HUES64 (cell line): ENCODE measurements at regions not wholly inside any gene's neighbourhood (a gene's known extent, or its start where the extent isn't known, plus 50 kb on each side); places are given as distances from the start of the nearest gene placed in this dataset.

Source experiments
- H3K27ac ChIP-seq: 2 replicates; pipeline ENCODE4 v1.7.0; 2013; ENCODE audit warnings: low read depth, low read length, inconsistent platforms
- H3K27me3 ChIP-seq: 2 replicates; pipeline ENCODE4 v1.6.1; 2013; ENCODE audit warnings: mild to moderate bottlenecking, low read length; ENCODE audit not compliant: insufficient read depth
- H3K36me3 ChIP-seq: 2 replicates; pipeline ENCODE4 v1.6.1; 2013; ENCODE audit warnings: mild to moderate bottlenecking, low read length; ENCODE audit not compliant: insufficient read depth
- H3K4me1 ChIP-seq: 2 replicates; pipeline ENCODE4 v1.6.1; 2013; ENCODE audit warnings: mild to moderate bottlenecking, low read length, moderate library complexity; ENCODE audit not compliant: insufficient read depth
- H3K4me3 ChIP-seq: 2 replicates; pipeline ENCODE4 v1.5.1; 2013; ENCODE audit warnings: mild to moderate bottlenecking, low read length, moderate library complexity
- H3K9ac ChIP-seq: 2 replicates; pipeline ENCODE4 v1.6.1; 2013; ENCODE audit warnings: mild to moderate bottlenecking, low read depth, low read length
- H3K9me3 ChIP-seq: 2 replicates; pipeline ENCODE4 v1.6.1; 2013; ENCODE audit warnings: low read depth, low read length; ENCODE audit not compliant: insufficient read depth
- WGBS: fragments of 150-250, 120-280 bp; methylation state at CpG from one replicate; pipeline ENCODE4 v1.1.7; 2013; ENCODE audit warnings: missing lambda C conversion rate; 5-methylcytosine and 5-hydroxymethylcytosine counted together

- no peaks in the 10 kb centered on the region for H3K36me3 ChIP-seq
- no peak overlapping the region for H3K27ac ChIP-seq
- H3K4me1 ChIP-seq: peaks cover 17% of the 10 kb centered on the region
- H3K9me3 ChIP-seq: no peaks in the 10 kb centered on the region
- H3K4me3 ChIP-seq: no peak overlapping the region
- no peak overlapping the region for H3K9ac ChIP-seq
- 94% methylated on average over 16 of the region's 16 CpGs for WGBS
- H3K27me3 ChIP-seq: no peaks in the 10 kb centered on the region
These were observed 176.3 kb upstream of the BMPER start for GRCh38 chr7:33728873-33729551.

- no peak overlapping the region for H3K4me3 ChIP-seq
- H3K4me1 ChIP-seq: peaks cover 17% of the 10 kb centered on the region
- H3K9ac ChIP-seq: no peak overlapping the region
- H3K9me3 ChIP-seq: no peaks in the 10 kb centered on the region
- no peaks in the 10 kb centered on the region for H3K27me3 ChIP-seq
- H3K27ac ChIP-seq: no peak overlapping the region
- WGBS: 93% methylated on average over 3 of the region's 3 CpGs
- H3K36me3 ChIP-seq: no peaks in the 10 kb centered on the region
These were observed 175.6 kb upstream of the BMPER start for GRCh38 chr7:33729726-33730125.

- H3K27ac ChIP-seq: no peak overlapping the region
- H3K9me3 ChIP-seq: no peaks in the 10 kb centered on the region
- H3K36me3 ChIP-seq: no peaks in the 10 kb centered on the region
- no peak overlapping the region for H3K9ac ChIP-seq
- no peaks in the 10 kb centered on the region for H3K27me3 ChIP-seq
- WGBS: 93% methylated on average over 4 of the region's 4 CpGs
- H3K4me1 ChIP-seq: peaks cover 17% of the 10 kb centered on the region
- H3K4me3 ChIP-seq: no peak overlapping the region
These were observed 174.4 kb upstream of the BMPER start for GRCh38 chr7:33730958-33731357.

GRCh38 chr7:33731912-33732311 is 173.4 kb upstream of the BMPER start:
- H3K4me3 ChIP-seq: no peak overlapping the region
- H3K36me3 ChIP-seq: no peaks in the 10 kb centered on the region
- H3K27me3 ChIP-seq: no peaks in the 10 kb centered on the region
- H3K27ac ChIP-seq: no peak overlapping the region
- WGBS: 90% methylated on average over 5 of the region's 5 CpGs
- H3K4me1 ChIP-seq: peaks cover 11% of the 10 kb centered on the region
- H3K9me3 ChIP-seq: no peaks in the 10 kb centered on the region
- H3K9ac ChIP-seq: no peak overlapping the region

GRCh38 chr7:33732462-33732861 is 172.9 kb upstream of the BMPER start:
- WGBS: 95% methylated on average over 2 of the region's 2 CpGs
- Histone ChIP-seq H3K4me3 (no peak overlapping the region), H3K4me1 (peaks cover 5% of the 10 kb centered on the region), H3K36me3 (no peaks in the 10 kb centered on the region), H3K27ac (no peak overlapping the region), H3K9ac (no peak overlapping the region), H3K9me3 (no peaks in the 10 kb centered on the region), H3K27me3 (no peaks in the 10 kb centered on the region)

GRCh38 chr7:33733870-33734650 is 171.3 kb upstream of the BMPER start:
- H3K36me3 ChIP-seq: no peaks in the 10 kb centered on the region
- H3K9me3 ChIP-seq: no peaks in the 10 kb centered on the region
- no peaks in the 10 kb centered on the region for H3K27me3 ChIP-seq
- H3K9ac ChIP-seq: no peak overlapping the region
- no peak overlapping the region for H3K4me3 ChIP-seq
- H3K4me1 ChIP-seq: no peaks in the 10 kb centered on the region
- no peak overlapping the region for H3K27ac ChIP-seq
- WGBS: 86% methylated on average over 16 of the region's 16 CpGs

GRCh38 chr7:33735403-33735802 is 169.9 kb upstream of the BMPER start:
- Histone ChIP-seq H3K4me1 (no peaks in the 10 kb centered on the region), H3K27me3 (no peaks in the 10 kb centered on the region), H3K27ac (no peak overlapping the region), H3K9me3 (no peaks in the 10 kb centered on the region), H3K9ac (no peak overlapping the region), H3K4me3 (no peak overlapping the region), H3K36me3 (no peaks in the 10 kb centered on the region)
- 95% methylated on average over 5 of the region's 5 CpGs for WGBS

GRCh38 chr7:33736521-33737221 is 168.7 kb upstream of the BMPER start:
- H3K27me3 ChIP-seq: no peaks in the 10 kb centered on the region
- H3K27ac ChIP-seq: no peak overlapping the region
- no peak overlapping the region for H3K4me3 ChIP-seq
- no peaks in the 10 kb centered on the region for H3K9me3 ChIP-seq
- 94% methylated on average over 6 of the region's 6 CpGs for WGBS
- no peaks in the 10 kb centered on the region for H3K36me3 ChIP-seq
- no peak overlapping the region for H3K9ac ChIP-seq
- H3K4me1 ChIP-seq: no peaks in the 10 kb centered on the region

- Histone ChIP-seq H3K9me3 (no peaks in the 10 kb centered on the region), H3K27me3 (no peaks in the 10 kb centered on the region), H3K4me3 (no peak overlapping the region), H3K9ac (no peak overlapping the region), H3K4me1 (no peaks in the 10 kb centered on the region), H3K27ac (no peak overlapping the region), H3K36me3 (no peaks in the 10 kb centered on the region)
- 96% methylated on average over 3 of the region's 3 CpGs for WGBS
These were observed 166.9 kb upstream of the BMPER start for GRCh38 chr7:33738260-33738935.

- no peak overlapping the region for H3K27ac ChIP-seq
- WGBS: 81% methylated on average over 4 of the region's 4 CpGs
- H3K27me3 ChIP-seq: no peaks in the 10 kb centered on the region
- no peak overlapping the region for H3K9ac ChIP-seq
- no peaks in the 10 kb centered on the region for H3K4me1 ChIP-seq
- no peaks in the 10 kb centered on the region for H3K36me3 ChIP-seq
- no peaks in the 10 kb centered on the region for H3K9me3 ChIP-seq
- H3K4me3 ChIP-seq: no peak overlapping the region
These were observed 166.1 kb upstream of the BMPER start for GRCh38 chr7:33739286-33739685.

GRCh38 chr7:33742521-33742920 is 162.8 kb upstream of the BMPER start:
- H3K27me3 ChIP-seq: no peaks in the 10 kb centered on the region
- H3K4me3 ChIP-seq: no peak overlapping the region
- 94% methylated on average over 6 of the region's 6 CpGs for WGBS
- no peak overlapping the region for H3K27ac ChIP-seq
- H3K9ac ChIP-seq: no peak overlapping the region
- H3K9me3 ChIP-seq: no peaks in the 10 kb centered on the region
- no peaks in the 10 kb centered on the region for H3K36me3 ChIP-seq
- no peaks in the 10 kb centered on the region for H3K4me1 ChIP-seq
